ENCODE measurements at regions not wholly inside any gene's neighbourhood (a gene's known extent, or its start where the extent isn't known, plus 50 kb on each side); places are given as distances from the start of the nearest gene placed in this dataset.
"Not testable (repeated sequence)": the region's sequence is repeated elsewhere in the genome, so short reads cannot be mapped to it uniquely, and the experiment has no call there.

DNA sequence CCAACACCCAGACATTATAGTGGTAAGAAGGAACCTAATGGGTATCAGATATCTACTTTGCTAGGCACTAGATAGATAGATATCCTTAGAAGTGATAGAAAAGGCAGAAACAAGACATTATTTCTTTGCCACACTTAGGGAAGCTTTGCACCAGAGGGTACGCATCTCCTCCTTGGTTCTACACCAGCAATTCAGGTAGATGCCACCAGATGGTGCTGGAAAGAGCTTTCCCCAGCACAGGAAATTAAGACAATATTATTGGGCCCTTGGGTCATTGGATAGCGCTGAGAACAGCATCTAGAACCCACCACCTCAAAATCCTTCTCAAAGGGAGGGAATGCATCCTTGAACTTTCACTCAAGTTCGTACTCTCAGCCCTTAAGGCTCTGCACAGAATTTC lies 173.8 kb upstream of the CCL2 start:
- DNase-seq (ENCODE audit: low read depth in 2 of 2), result no peak

DNA sequence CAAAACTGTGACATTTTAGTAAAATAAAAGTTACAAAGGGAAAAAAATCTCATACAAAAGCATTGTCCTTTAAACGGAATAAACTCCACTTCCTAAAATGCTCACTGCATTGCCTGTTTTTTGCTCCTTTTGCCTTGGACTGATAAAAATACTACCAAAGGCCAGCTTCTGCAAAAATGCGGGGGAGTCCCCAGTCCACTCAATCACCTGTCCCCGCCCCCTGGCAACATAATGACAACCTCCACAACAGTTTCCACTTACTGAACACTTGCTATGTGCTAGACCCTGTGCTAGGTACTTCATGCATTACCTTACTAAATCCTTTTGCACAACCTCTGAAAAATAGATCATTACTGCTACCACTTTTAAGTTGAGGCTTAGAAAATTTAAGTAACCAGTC lies 172.7 kb upstream of the CCL2 start:
- DNase-seq (ENCODE audit: low read depth in 2 of 2), result no peak

DNA sequence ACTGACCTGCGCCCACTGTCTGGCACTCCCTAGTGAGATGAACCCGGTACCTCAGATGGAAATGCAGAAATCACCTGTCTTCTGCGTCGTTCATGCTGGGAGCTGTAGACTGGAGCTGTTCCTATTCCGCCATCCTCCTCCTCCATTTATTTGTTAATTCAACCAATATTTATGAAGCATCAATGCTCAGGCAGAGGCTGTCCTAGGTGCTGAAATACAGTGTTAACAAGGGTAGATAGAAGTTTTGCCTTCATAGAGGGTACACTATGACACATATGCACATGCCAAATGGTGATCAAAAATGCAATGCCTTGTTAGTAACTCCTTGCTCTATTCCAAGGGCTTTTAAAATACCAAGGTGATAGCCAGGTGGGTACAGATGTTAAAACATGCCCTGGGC lies 166.0 kb upstream of the CCL2 start:
- not testable (repeated sequence) for DNase-seq (ENCODE audit: low read depth in 2 of 2)

DNA sequence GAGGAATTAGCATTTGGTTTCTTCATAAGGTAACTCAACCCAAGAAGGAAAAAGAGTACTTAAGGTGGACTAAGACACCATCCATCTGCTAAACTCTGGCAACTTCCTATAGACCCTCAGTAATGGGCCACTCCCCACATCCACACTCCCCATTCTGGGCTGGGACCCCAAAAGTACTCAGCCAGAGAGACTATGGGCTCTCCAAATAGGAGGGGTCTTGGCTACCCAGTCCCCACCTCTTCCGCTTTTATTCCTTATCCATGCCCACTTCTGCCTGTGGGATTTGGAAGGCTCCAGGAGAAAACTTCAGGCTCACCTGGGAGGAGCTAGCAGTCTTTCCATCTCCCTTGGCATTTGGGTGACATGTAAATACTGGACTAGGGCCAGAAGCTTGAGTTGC lies 164.5 kb upstream of the CCL2 start:
- DNase-seq (ENCODE audit: low read depth in 2 of 2), result no peak

DNA sequence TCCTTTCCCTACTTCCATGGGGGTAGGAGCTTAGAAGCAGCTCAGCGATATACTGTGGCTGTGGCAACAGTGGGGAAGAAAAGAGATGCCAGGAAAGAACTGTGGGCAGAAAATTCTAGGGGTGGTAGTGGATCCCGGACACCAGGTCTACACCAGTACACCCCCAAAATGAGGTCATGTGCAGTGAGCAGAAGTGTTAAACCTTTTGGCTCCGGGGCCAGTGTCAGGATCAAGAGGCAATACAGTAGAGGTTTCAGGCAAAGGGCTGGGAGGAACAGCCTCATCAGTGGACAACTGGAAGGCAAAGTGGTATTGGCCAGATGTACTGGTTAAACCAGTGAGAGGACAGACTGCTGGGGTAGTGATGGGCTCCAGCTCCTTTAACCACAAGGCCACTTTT lies 163.1 kb upstream of the CCL2 start:
- DNase-seq (ENCODE audit: low read depth in 2 of 2), result no peak

DNA sequence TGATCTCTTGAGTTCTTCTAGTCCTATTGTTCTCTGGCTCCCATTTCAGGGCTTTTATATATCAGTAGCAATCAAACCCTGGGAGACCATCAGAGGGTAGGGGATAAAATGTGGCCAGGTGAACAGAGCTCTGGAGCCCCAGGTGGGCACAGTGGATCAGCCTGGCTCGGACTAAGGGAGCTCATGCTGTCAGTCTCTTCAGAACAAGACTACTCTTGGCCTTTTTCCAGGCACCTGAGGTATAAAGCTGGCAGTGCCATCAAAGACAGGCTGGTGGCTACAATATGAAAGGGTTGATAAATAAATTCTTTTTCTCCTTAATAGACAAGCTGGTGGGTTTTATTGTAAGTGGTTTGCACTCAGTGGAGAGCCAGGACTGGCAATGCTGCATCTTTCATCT lies 160.0 kb upstream of the CCL2 start:
- DNase-seq (ENCODE audit: low read depth in 2 of 2), result no peak

DNA sequence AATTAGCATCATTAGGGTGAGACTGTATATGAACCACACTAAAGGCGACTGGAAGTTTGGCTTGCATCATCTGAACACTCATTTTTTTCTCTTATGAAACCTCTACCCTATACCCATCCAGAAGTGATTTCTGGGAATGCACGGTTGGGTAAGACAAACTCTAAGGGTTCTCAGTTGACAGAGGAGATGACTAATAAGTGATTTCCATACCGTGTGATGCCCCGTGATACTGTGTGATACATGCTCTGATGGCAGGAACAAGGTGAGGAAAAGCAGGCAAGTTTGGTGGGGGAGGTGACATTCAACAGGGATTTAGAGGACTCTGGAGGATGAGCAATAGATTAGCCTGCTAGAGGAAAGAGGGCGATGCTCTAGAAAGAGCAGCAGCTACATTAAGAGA lies 156.4 kb upstream of the CCL2 start:
- no peak for DNase-seq (ENCODE audit: low read depth in 2 of 2)

DNA sequence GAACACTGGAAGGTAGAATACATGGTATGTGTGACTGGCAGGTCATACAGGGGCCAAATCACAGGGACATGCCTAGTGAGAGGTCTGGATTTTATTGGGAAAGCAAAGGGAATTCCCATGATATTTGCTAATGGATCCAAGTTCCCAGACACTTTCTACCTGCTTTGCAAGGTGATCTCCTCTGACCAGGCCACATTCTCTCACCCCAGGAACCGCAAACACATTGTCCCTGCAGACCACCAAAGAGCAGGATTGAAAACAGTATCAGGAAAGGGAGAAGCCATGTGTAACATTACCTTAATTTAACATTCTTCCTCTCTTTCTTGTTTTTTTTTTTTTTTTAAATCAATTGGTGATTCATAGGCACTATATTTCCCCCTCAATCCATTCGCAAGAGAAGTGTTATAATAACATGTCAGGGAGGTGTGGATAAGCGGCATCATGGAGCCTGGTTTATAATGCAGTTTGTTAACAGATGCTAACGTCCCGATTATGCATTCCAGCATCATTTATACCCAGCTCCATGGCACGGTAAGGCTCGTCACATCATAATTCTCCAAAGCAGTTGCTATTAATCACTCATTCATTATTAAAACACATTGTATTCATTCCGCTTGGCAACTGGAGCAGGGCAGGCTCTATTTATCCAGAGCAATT lies 155.1 kb upstream of the CCL2 start:
- no peak for DNase-seq (ENCODE audit: low read depth in 2 of 2)

DNA sequence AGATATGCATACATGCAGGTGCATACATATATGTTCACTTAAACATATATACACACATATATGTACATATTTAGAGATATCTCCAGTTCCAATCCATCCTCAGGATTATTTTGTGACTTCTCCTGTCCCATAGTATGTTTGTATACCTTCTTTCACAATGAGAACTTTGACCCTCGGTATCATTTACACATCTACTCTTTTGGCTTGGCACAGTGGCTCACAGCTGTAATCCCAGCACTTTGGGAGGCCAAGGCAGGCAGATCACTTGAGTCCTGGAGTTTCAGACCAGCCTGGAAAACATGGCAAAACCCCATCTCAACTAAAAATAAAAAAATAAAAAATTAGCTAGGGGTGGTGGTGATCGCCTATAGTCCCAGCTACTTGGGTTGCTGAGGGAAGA lies 148.1 kb upstream of the CCL2 start:
- no peak for DNase-seq (ENCODE audit: low read depth in 2 of 2)

DNA sequence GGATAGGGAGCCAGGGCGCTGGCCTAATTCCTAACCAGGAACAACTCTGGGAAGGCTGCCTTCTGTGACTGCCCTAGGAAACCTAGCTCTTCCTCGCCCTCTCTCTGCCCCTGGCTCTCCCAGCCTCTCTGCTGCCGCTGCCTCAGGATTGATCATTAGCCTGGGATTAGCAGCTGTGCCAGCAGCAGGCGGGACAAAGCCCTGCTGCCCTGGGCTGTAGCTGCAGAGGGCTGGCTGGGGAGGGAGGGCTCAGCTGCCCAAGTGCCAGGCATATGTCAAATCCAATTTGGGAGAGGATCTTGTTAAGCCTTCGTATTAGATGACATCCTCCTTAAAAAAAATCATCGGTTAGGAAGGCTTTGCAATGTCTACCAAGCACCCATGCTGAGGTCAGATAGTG lies 144.8 kb upstream of the CCL2 start:
- DNase-seq (ENCODE audit: low read depth in 2 of 2), result no peak

DNA sequence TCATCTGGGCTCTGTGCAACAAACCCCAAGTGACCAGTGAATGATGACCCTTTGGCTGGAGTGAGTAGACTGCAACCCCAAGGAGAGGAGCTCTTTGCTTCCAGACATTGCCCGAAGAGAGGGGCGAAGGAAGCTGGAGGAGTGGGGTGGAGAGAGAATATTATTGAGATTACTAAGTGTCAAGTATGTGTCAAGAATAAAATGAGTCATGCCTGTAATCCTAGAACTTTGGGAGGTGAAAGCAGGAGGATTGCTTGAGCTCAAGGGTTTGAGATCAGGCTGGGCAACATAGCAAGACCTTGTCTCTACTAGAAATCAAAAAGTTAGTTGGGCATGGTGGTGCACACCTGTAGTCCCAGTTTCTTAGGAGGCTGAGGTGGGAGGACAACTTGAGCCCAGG lies 142.0 kb upstream of the CCL2 start:
- DNase-seq (ENCODE audit: low read depth in 2 of 2), result no peak

DNA sequence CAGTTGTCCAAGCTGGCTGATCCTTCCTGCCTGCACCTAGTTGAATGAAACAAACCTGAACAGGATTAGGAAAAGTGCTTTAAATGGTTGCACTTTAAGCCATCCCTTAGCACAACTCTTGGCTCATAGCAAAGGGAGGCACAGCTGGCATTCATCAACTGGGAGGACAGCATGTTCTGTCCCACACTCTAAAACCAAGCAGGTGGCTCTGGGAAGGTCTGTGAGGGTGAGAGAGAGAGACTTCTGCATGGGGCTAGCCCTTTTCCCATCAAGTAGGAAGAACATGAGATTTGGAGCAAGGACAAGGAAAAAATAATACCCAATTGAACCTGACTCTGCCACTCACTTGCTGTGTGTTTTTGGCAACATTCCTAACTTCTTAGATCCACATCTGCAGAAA lies 140.9 kb upstream of the CCL2 start:
- DNase-seq (ENCODE audit: low read depth in 2 of 2), result no peak

DNA sequence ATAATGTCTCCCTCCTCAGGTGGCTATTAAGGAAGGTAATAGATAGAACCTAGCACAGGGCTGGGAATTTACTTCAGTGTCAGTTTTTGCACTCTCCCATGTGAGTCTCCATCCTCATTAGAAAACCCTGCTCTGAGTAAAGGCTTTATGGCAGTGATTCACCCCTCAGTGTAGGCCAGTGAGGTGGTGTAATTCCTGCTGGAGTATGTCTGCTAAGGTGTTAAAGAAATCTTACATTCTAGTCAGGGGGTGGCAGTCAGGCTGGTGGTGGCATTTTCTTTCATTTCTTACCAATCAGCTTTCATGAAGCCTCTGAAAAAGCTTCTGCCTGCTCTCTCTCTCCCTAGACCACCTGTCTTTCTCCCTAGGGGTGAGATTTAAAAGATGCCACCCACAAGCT lies 138.8 kb upstream of the CCL2 start:
- DNase-seq (ENCODE audit: low read depth in 2 of 2), result no peak

DNA sequence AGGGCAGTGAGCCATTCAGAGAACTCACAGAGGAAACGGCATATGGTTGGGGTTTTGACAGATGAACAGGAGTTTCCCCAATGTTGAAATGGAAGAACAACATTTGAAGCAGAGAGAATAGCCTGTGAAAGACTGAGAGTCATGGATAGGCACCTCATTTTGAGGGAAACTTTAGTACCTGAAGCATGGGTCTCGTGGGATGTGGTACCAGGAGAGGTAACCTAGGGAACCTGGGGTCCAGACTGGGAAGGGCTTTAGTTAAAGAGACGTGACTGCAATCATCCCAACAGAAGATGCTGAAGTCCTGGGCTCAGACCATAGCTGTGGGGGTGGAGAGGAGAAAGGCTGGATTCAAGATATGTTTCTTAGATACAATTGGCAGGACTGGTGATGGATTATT lies 137.8 kb upstream of the CCL2 start:
- no peak for DNase-seq (ENCODE audit: low read depth in 2 of 2)

DNA sequence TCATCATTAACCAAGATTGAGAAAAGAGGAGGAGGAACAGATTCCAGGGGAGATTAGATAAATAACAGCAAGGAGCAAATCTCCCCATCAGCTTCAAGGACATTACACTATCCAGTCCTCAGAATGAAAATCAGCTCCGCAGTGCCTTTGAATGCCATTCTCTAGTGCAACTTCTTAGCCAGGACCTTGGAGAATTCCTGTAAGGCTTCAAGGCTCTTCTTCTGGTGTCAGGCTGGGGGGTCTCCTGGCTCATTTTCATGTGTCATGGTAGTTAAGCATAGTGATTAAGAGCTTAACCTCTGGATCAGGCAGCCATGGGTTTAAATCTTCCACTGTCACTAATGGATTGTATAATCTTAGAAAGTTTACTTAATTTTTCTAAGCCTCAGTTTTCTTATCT lies 137.3 kb upstream of the CCL2 start:
- DNase-seq (ENCODE audit: low read depth in 2 of 2), result no peak

DNA sequence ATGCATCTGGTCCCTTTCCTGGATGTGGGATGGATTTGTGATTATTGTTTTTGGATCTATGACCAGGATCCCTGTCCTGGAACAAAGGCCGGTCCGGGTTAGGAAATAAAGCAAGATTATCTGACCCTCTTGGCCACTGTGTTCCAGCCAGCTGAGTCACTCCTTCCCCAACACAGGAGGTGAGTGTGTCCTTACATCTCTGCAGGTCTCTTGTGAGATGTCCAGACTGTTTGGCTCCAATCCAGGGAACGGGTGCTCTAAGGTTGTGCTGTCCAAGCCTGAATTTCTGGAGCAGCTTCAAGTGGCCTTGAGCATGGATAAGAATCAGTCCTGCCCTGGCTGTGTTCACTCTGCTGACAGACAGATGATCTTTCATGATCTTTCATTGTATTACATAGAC lies 136.5 kb upstream of the CCL2 start:
- DNase-seq (ENCODE audit: low read depth in 2 of 2), result no peak

DNA sequence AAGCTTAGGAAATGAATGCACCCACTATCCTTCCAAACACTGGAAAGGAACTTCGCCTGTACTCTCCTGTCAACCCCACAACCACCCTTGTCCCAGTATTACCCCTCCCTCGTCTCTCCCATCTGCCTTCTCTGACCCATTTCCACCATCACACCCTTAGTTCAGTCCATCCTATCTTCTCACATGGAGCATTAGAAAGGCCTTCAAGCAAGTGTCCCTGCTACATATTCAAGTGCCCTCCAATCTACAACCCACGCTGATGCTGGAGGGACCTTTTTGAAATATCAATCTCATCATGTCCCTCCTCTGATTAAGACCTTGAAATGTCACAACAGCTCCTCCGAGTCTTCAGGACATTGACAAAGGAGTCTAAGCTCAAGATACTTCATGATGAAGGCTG lies 133.8 kb upstream of the CCL2 start:
- DNase-seq (ENCODE audit: low read depth in 2 of 2), result no peak

DNA sequence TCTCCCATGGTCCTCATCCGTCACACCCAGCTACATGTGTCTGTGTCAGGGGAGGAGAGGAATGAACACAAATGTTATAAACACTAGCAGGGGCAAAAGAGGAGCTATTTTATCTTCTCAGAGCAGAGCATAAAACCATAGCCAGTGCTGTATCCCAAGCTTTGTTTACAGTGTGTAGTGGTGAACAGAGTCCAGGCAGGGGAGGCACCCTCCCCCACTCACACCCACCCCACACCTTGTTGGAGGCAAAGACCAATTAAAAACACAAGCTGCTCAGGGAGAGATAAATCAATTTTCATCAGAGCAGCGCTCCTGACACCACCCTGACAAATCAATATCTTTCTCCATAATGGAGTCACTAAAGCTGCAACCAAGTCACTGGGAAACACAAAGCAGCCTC lies 132.6 kb upstream of the CCL2 start:
- no peak for DNase-seq (ENCODE audit: low read depth in 2 of 2)

DNA sequence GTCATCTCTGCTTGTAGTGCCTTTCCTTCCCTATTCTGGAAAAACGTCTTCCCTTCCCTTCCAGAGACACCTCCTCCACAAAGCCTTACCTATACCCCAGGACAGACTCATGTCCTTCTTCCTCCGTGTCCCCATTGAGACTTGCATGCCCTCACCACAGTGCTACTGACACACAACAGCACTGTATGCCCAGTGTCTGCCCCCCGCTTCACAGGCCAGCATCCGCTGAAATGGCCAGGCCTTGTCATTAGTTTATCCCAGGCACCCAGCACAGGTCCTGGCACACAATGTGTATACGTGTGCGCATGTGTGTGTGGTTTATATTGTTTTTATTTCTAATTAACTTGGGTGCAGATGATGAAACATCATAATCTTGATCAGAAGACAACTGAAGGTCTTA lies 130.1 kb upstream of the CCL2 start:
- DNase-seq (ENCODE audit: low read depth in 2 of 2), result no peak

DNA sequence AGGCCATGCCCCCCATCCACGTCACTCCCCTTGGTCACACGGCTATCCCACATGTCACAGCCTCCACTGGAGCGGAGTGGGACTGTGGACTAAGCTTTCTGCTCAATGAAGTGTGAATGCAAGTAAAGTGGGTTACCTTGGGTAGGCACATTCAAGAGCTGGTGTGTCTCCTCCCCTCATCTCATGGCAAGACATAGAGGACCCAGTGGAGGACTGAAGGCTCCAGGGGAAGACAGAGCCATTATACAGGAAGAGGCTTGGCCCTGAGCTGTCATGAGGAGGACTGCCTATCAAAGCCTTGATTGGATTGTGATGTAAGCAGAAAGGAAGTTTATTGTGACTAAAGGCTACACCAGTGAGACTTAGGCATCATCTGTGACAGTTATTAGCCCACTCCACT lies 129.2 kb upstream of the CCL2 start:
- no peak for DNase-seq (ENCODE audit: low read depth in 2 of 2)

DNA sequence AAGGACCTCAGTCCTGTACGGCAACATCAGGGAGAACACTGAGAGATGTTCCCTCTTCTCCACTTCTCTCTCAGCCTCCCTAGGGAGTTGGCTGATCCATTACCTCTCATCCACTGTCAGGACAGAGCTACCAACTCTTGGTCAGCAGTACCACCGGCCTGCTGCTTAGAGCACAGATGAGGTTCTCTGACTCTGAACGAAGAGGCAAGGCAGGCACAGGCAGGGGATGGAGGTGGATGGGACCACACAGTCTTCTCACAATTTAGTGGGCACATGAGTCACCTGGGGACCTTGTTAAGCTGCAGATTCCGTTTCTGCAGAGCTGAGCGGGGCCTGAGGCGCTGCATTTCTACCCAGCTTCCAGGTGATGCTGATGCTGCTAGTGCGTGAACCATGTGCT lies 128.6 kb upstream of the CCL2 start:
- DNase-seq (ENCODE audit: low read depth in 2 of 2), result no peak

DNA sequence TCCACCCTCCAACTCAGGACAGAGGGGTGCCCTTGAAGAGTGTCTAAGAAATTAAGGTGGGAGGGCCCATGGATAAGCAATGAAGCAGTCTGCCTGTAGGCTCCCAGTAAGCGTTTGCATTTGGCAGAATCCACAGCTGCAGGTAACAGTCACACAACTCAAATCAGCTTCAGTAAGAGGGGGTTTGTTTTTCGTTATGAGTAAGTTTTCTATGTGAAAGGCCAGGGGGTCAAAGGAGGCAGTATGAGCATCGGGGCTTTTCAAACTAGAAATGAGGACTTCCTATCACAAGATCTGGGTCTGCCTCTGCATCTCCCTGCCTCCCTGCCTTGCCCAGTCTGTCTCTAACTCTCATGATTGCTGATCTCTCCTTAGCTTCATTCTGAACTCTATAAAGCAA lies 128.1 kb upstream of the CCL2 start:
- no peak for DNase-seq (ENCODE audit: low read depth in 2 of 2)

DNA sequence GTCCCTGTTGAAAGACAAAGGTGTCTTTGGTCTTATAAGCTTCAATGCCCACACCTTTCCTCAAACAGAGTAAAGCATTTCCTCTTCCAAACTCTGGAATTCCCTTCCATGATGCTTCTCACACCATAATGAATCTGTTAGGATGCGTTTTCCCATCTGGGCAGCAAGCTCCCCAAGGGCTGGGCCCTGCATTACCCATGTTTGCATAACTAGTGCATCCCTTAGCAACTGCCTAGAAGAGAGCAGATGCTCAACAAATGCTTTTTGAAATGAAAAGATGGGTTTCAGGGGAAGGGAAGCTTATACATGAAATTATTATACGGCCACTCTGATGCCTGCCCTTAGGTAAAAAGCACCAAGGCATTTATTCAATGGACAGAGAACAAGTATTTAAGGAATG lies 124.5 kb upstream of the CCL2 start:
- no peak for DNase-seq (ENCODE audit: low read depth in 2 of 2)

DNA sequence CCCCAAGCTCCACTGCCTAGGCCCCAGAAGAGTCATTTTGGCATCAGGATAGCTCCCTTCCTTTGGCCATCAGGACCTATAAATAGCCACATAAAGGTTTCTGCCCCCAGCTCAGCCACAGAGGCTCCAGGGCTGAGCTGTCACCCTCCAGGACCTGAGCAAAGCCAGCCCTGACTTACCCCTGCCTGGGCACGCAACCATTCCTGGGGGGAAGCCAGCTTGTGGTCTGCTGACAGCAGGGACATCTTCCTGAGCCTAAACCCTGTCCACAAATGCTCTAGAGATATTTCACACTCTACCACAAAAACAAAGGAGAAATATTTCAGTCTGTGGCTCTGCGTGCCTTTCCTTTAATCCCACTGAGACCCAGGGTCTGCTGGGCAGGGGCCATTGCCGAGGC lies 123.7 kb upstream of the CCL2 start:
- DNase-seq (ENCODE audit: low read depth in 2 of 2), result no peak

DNA sequence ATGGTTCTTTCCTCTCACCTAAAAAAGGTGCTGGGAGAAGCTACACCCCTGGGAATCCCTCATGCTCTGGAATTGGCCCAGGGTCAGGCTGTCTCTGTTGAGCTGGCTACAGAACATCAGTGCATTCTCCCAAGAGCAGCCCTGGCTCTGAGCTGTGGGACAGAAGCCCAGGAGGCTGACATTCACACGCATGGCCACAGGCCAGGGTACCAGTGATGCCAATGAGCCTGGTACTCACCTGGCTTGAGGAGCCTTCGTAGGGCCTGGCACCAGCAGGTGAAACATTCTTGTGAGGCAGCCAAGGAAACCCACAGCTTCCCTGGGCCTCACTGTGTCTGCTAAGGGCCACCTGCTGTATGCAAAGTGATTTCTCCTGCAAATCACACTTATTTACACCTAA lies 121.7 kb upstream of the CCL2 start:
- DNase-seq (ENCODE audit: low read depth in 2 of 2), result no peak

All from fibroblast of skin of left biceps (primary cell).